ENCODE measurements at regions not wholly inside any gene's neighbourhood (a gene's known extent, or its start where the extent isn't known, plus 50 kb on each side); places are given as distances from the start of the nearest gene placed in this dataset.

DNA sequence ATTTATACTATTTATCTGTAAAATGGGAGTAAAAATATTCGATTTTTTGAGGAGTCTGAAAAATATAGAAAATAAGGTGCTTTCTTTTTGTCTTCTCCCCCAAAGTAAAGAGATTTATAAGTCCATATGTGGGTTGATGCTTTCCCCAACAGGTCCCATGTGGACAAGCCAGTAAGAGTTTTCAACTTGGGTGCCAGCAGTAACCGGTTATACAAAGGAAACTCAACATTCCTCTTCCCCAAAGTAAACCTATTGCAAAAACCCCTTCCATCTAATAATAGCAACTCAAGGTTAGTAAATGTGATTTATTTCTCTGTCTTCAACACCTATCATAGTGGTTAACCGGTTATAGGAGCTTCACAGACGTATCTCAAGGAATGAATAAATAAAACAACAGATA is 1206.9 kb upstream of the SEL1L start:
- TF ChIP-seq, protein P1, sequence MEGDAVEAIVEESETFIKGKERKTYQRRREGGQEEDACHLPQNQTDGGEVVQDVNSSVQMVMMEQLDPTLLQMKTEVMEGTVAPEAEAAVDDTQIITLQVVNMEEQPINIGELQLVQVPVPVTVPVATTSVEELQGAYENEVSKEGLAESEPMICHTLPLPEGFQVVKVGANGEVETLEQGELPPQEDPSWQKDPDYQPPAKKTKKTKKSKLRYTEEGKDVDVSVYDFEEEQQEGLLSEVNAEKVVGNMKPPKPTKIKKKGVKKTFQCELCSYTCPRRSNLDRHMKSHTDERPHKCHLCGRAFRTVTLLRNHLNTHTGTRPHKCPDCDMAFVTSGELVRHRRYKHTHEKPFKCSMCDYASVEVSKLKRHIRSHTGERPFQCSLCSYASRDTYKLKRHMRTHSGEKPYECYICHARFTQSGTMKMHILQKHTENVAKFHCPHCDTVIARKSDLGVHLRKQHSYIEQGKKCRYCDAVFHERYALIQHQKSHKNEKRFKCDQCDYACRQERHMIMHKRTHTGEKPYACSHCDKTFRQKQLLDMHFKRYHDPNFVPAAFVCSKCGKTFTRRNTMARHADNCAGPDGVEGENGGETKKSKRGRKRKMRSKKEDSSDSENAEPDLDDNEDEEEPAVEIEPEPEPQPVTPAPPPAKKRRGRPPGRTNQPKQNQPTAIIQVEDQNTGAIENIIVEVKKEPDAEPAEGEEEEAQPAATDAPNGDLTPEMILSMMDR (IDR thresholded peaks at IDR 0.05; ENCODE audit: insufficient read depth, low read length): no peak
- no peak for TF ChIP-seq GABPA (IDR thresholded peaks at IDR 0.05; ENCODE audit: low read depth)
- no peak for TF ChIP-seq POLR2AphosphoS5 (IDR thresholded peaks at IDR 0.05; ENCODE audit: low read depth)
- TF ChIP-seq, protein P2, sequence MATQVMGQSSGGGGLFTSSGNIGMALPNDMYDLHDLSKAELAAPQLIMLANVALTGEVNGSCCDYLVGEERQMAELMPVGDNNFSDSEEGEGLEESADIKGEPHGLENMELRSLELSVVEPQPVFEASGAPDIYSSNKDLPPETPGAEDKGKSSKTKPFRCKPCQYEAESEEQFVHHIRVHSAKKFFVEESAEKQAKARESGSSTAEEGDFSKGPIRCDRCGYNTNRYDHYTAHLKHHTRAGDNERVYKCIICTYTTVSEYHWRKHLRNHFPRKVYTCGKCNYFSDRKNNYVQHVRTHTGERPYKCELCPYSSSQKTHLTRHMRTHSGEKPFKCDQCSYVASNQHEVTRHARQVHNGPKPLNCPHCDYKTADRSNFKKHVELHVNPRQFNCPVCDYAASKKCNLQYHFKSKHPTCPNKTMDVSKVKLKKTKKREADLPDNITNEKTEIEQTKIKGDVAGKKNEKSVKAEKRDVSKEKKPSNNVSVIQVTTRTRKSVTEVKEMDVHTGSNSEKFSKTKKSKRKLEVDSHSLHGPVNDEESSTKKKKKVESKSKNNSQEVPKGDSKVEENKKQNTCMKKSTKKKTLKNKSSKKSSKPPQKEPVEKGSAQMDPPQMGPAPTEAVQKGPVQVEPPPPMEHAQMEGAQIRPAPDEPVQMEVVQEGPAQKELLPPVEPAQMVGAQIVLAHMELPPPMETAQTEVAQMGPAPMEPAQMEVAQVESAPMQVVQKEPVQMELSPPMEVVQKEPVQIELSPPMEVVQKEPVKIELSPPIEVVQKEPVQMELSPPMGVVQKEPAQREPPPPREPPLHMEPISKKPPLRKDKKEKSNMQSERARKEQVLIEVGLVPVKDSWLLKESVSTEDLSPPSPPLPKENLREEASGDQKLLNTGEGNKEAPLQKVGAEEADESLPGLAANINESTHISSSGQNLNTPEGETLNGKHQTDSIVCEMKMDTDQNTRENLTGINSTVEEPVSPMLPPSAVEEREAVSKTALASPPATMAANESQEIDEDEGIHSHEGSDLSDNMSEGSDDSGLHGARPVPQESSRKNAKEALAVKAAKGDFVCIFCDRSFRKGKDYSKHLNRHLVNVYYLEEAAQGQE (IDR thresholded peaks at IDR 0.05; ENCODE audit: insufficient replicate concordance, low read depth): no peak
